ENCODE measurements at regions not wholly inside any gene's neighbourhood (a gene's known extent, or its start where the extent isn't known, plus 50 kb on each side); places are given as distances from the start of the nearest gene placed in this dataset.

DNA sequence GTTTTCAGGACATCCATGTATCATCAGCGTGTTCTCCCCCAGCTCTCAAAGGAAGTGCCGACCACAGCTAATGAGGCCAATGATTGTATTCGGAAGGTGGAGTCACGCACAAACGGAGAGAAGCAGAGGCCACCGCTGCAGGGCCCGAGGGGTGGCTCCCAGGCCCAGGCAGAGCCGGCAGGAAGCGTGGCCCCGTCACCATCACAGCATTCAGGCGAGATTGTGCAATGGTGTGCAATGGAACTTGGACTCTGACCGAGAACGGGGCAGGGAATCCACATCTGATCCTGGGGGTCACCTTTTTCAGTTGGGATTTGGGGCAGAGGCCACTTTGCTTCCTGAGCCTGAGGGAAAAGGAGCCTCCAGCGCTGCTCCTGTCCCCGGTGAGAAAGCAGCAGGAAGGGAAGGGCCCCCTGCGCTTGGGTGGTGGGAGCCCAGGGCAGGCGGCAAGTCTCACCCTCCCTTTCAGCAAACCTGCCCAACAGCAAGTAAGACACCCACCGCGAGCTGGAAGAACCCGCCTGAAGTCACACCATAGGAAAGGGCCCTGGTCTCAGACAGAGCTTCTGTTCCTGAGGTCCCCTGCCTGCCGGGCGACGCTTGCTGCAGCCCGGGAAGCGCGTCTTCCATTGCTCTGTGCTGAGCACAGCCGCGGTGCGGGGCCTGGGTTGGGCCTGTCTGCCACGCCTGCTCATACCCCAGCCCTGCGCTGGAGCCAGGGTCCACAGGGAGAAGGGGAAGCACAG is 1430.7 kb downstream of the BRD1 start:
- Histone ChIP-seq H3K27ac (no peak overlapping the region), H3K4me1 (no peaks in the 10 kb centered on the region), H3K4me3 (no peak overlapping the region), H3K36me3 (no peaks in the 10 kb centered on the region), H3K27me3 (peaks cover 0 to 20% (median 0%) of the 10 kb centered on the region in 4 donors), H3K9me3 (no peaks in the 10 kb centered on the region)
- intact Hi-C loops (cut with DNase I), result no loop called here
- TF ChIP-seq, protein P1, sequence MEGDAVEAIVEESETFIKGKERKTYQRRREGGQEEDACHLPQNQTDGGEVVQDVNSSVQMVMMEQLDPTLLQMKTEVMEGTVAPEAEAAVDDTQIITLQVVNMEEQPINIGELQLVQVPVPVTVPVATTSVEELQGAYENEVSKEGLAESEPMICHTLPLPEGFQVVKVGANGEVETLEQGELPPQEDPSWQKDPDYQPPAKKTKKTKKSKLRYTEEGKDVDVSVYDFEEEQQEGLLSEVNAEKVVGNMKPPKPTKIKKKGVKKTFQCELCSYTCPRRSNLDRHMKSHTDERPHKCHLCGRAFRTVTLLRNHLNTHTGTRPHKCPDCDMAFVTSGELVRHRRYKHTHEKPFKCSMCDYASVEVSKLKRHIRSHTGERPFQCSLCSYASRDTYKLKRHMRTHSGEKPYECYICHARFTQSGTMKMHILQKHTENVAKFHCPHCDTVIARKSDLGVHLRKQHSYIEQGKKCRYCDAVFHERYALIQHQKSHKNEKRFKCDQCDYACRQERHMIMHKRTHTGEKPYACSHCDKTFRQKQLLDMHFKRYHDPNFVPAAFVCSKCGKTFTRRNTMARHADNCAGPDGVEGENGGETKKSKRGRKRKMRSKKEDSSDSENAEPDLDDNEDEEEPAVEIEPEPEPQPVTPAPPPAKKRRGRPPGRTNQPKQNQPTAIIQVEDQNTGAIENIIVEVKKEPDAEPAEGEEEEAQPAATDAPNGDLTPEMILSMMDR (IDR thresholded peaks at IDR 0.05), result no peak
- no peak for TF ChIP-seq POLR2A (IDR thresholded peaks at IDR 0.05)
- DNase-seq, result no peak
- 74% methylated on average over 14 of the region's 31 CpGs; no CpG with 5 or more reads in 1 of the 2 donors for WGBS, 2 donors

DNA sequence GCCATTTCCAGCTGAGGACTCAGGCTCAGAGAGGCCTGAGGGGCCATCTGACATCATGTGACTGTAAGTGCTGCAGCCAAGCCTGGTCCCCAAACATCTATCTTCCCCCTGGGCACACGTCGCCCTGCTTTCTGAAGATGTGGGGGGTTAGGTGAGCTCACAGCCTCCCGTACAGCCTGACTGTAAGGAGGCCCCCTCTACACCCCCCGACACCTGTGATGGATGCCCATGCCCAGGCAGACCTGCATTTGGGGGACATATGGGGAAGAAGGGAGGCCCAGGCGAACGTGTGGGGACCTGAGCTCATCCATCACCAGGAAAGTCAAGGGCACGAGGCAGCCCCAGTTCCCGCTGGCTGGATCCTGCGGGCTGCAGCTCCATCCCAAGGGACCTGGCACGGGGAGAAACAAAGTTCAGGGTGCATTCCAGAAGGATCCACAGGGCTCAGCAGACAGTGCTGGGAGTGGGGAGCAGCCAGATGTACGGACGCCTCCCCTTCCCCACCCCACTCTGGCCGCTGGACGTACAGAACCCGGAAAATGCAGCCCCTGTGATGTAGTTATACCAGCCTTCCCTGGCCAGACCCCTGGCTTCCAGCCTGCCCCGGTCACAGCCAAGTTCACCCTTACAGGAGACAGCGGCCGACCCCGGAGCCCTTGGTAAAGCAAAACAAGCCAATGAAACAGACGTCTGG is 1431.4 kb downstream of the BRD1 start:
- WGBS, 2 donors, result 79% methylated on average over 8 of the region's 20 CpGs; no CpG with 5 or more reads in 1 of the 2 donors
- intact Hi-C loops (cut with DNase I), result no loop called here

DNA sequence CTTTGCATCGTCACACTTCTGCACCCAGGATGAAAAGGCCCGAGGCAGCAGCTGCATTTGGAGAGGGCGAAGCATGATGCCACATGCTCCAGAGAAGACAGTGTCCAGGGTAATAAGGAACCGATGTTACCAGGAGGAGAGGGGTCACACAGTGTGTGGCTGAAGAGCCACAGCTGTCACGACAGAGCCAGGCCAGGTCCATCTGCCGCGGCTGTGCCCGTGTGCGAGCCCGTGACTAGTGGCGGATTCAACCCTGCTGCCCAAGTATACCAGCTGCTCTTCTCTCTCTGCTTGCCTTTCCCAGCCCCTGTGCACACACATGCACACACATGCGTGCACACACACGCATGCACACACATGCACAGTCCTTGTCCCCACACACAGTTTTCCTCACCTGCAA is 1432.5 kb downstream of the BRD1 start:
- H3K9me3 ChIP-seq, result no peaks in the 10 kb centered on the region
- DNase-seq, result no peak
- no peak overlapping the region for H3K4me3 ChIP-seq
- no peak overlapping the region for H3K27ac ChIP-seq
- H3K4me1 ChIP-seq, result no peaks in the 10 kb centered on the region
- intact Hi-C loops (cut with DNase I), result no loop called here
- H3K27me3 ChIP-seq, result peaks cover 0 to 20% (median 0%) of the 10 kb centered on the region in 4 donors
- H3K36me3 ChIP-seq, result no peaks in the 10 kb centered on the region
- 60 to 87% methylated on average over 10 to 13 of the region's 13 CpGs for WGBS, 2 donors
- TF ChIP-seq, protein P1 (IDR thresholded peaks at IDR 0.05), result no peak
- TF ChIP-seq POLR2A (IDR thresholded peaks at IDR 0.05), result no peak

More for the DNA sequence above, 1431.4 kb downstream of the BRD1 start:
- TF ChIP-seq, protein P1 (IDR thresholded peaks at IDR 0.05), result no peak
- no peak for TF ChIP-seq POLR2A (IDR thresholded peaks at IDR 0.05)
- Histone ChIP-seq H3K9me3 (no peaks in the 10 kb centered on the region), H3K4me1 (no peaks in the 10 kb centered on the region), H3K4me3 (no peak overlapping the region), H3K27ac (no peak overlapping the region), H3K27me3 (peaks cover 0 to 20% (median 0%) of the 10 kb centered on the region in 4 donors), H3K36me3 (no peaks in the 10 kb centered on the region)
- DNase-seq, result no peak

DNA sequence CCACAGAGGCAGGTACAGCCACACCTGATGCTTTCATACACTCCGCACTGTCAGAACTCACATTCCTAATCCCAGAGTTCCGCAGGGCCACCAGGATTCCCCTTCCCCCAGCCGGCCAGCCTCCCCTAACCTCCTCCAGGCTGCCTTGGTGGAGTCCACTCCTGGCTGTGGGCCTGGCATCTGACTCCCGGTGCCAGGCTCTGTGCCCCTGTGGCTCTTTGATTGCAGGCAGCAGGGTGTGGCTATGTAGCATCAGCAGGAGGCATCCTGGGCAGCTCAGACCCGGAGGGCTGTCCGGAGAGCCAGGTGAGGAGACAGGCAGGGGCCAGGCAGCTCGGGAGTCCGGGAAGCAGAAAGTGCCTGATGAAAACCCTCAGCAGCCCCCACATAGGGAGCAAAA is 1432.9 kb downstream of the BRD1 start:
- 67 to 100% methylated on average over 1 of the region's 8 CpGs for WGBS, 2 donors
- TF ChIP-seq, protein P1 (IDR thresholded peaks at IDR 0.05), result no peak
- no peak for TF ChIP-seq POLR2A (IDR thresholded peaks at IDR 0.05)
- peaks cover 0 to 23% (median 0%) of the 10 kb centered on the region in 4 donors for H3K27me3 ChIP-seq
- H3K36me3 ChIP-seq, result no peaks in the 10 kb centered on the region
- no peak overlapping the region for H3K4me3 ChIP-seq
- no peaks in the 10 kb centered on the region for H3K4me1 ChIP-seq
- no peaks in the 10 kb centered on the region for H3K9me3 ChIP-seq
- DNase-seq, result no peak
- intact Hi-C loops (cut with DNase I), result no loop called here
- H3K27ac ChIP-seq, result no peak overlapping the region

DNA sequence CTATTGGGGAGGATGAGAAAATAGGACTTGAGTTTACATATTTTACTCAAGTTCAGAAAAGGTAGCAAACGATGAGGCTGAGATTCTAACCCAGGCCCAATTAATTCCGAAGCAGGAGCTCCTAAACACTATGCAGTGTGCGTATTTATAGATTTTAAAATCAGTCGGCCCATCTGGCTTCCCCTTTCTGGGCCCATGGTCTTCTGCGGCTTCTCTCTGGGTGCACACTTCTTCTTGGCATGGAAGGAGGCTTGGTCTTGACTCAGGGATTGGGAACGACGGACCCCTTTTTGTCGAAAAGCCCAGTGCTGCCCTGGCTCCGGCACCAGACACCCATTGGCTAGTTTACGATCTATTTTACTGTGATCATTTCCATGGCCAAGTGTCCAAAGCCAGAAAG is 1433.8 kb downstream of the BRD1 start:
- Histone ChIP-seq H3K4me3 (no peak overlapping the region), H3K36me3 (no peaks in the 10 kb centered on the region), H3K27ac (no peak overlapping the region), H3K4me1 (no peaks in the 10 kb centered on the region), H3K9me3 (no peaks in the 10 kb centered on the region), H3K27me3 (peaks cover 0 to 28% (median 0%) of the 10 kb centered on the region in 4 donors)
- no peak for DNase-seq
- intact Hi-C loops (cut with DNase I), result no loop called here
- 75 to 87% methylated on average over 7 to 9 of the region's 10 CpGs for WGBS, 2 donors
- TF ChIP-seq, protein P1 (IDR thresholded peaks at IDR 0.05), result no peak
- TF ChIP-seq POLR2A (IDR thresholded peaks at IDR 0.05), result no peak

Measured in esophagus squamous epithelium (tissue), 5 donors.